Peyer's patch (tissue), 4 donors: ENCODE measurements at regions not wholly inside any gene's neighbourhood (a gene's known extent, or its start where the extent isn't known, plus 50 kb on each side); places are given as distances from the start of the nearest gene placed in this dataset.

ENCODE experiments used
- POLR2A ChIP-seq, 2 donors: fragments of 450-650 bp; IDR thresholded peaks; one replicate each; pipeline ENCODE4 v1.5.1; 2017; ENCODE audit warnings: antibody characterized with exemption in 2 of 2, mild to moderate bottlenecking in 2 of 2, moderate library complexity in 2 of 2
- TF ChIP-seq, protein P1 (sequence below), 6 experiments: fragments of 450-650 bp in 4 of 6; fragments of 200-600 bp in 2 of 6; sonication (generic) in 1 of 6; IDR thresholded peaks; one replicate each; pipeline ENCODE4 v1.5.1; 2017 to 2019; ENCODE audit warnings: antibody characterized with exemption in 6 of 6, mild to moderate bottlenecking in 3 of 6, moderate library complexity in 1 of 6

DNA sequence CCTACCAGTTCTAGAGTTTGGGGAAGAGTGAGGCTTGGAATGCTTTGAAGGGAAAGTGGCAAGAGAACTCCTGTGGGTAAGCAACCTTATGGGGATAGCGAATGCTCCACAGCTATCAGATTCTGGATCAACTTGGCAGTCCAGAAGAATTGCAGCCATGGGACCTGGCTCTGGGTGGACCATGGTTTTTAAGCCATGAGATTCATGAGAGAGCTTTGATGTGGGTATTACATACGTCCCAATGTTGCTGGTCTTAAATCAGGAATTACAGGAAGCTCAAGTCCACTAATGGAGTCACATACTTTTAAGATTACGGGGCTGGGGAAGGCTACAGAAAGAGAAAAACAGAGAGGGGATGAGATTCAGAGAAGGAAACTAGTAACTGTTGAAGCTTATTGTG lies 142.5 kb upstream of the ELAC2 start:
- TF ChIP-seq, protein P1, sequence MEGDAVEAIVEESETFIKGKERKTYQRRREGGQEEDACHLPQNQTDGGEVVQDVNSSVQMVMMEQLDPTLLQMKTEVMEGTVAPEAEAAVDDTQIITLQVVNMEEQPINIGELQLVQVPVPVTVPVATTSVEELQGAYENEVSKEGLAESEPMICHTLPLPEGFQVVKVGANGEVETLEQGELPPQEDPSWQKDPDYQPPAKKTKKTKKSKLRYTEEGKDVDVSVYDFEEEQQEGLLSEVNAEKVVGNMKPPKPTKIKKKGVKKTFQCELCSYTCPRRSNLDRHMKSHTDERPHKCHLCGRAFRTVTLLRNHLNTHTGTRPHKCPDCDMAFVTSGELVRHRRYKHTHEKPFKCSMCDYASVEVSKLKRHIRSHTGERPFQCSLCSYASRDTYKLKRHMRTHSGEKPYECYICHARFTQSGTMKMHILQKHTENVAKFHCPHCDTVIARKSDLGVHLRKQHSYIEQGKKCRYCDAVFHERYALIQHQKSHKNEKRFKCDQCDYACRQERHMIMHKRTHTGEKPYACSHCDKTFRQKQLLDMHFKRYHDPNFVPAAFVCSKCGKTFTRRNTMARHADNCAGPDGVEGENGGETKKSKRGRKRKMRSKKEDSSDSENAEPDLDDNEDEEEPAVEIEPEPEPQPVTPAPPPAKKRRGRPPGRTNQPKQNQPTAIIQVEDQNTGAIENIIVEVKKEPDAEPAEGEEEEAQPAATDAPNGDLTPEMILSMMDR (IDR thresholded peaks at IDR 0.05) = no peak
- TF ChIP-seq POLR2A (IDR thresholded peaks at IDR 0.05) = no peak
